LHCN-M2 (cell line): ENCODE measurements at regions not wholly inside any gene's neighbourhood (a gene's known extent, or its start where the extent isn't known, plus 50 kb on each side); places are given as distances from the start of the nearest gene placed in this dataset.

Source experiments
- DNase-seq: peaks from one replicate; pipeline ENCODE4 v3.0.0-alpha.2; 2012; ENCODE audit warnings: low read depth

DNA sequence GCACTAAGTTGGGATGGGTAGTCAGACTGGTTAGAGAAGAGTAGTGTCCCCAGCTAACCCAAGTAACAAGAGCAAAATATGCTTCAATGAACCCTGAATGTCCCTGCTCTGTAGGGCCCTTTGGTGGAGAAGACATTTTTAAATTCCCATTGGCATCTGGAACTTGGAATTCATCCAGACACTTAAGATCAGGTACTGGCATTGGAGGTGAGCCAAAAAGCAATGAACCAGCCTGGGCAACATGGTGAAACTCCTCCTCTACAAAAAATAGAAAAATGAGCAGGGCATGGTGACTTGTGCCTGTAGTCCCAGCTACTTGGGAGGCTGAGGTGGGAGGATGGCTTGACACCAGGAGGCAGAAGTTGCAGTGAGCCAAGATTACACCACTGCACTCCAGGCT, 58.9 kb upstream of the ZNF618 start:
- DNase-seq: no peak

- no peak for DNase-seq
Measured at GRCh38 chr9:113818391-113818790, 57.7 kb upstream of the ZNF618 start.

- no peak for DNase-seq
Measured at GRCh38 chr9:113822315-113822714, 53.8 kb upstream of the ZNF618 start.

- DNase-seq: no peak
Measured at GRCh38 chr9:113823421-113823820, 52.7 kb upstream of the ZNF618 start.
